ENCODE measurements at regions not wholly inside any gene's neighbourhood (a gene's known extent, or its start where the extent isn't known, plus 50 kb on each side); places are given as distances from the start of the nearest gene placed in this dataset.
"Not testable (repeated sequence)": the region's sequence is repeated elsewhere in the genome, so short reads cannot be mapped to it uniquely, and the experiment has no call there.

DNA sequence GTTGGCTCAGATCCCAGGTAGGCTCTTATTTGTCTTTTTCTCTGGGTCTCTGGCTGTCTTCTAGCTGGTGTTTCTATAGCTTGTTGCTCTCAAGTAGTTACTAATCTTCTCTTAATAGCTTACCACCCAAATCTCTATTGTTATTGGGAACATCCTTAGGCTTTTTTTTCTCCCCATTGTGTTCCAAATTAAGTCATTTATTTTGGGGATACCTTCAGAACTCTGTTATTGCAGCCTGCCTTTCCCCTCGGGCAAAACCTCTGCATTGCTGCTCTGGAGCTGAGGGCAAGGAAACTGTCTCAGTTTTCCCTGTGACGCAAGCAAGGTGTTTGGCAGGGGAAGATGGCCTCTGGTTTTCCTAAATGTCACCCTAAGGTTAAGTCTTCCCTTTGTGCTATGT, 113.3 kb upstream of the XIST start:
- Histone ChIP-seq H3K9me3 (replicated peaks in 1 of 11) (peaks cover 0 to 13% (median 0%) of the 10 kb centered on the region in 11 experiments; a peak in 6 of 22 replicates), H3K4me1 (no peaks in the 10 kb centered on the region), H3K4me2 (no peak overlapping the region), H3K4me3 (no peak overlapping the region), H4K20me1 (peaks cover 47 to 97% (median 71%) of the 10 kb centered on the region in 11 experiments), H3K36me3 (peaks cover 60 to 96% (median 84%) of the 10 kb centered on the region in 11 experiments), H3K9ac (no peak overlapping the region), H3K27me3 (no peaks in the 10 kb centered on the region), H3K27ac (no peak overlapping the region)
- no peak for TF ChIP-seq Cebpa-rat (IDR thresholded peaks at IDR 0.05)

- Histone ChIP-seq H3K27me3 (no peaks in the 10 kb centered on the region), H3K4me1 (peaks cover 0 to 5% (median 0%) of the 10 kb centered on the region in 10 experiments; a peak in 1 of 20 replicates), H3K4me2 (no peak overlapping the region), H3K36me3 (peaks cover 58 to 96% (median 83%) of the 10 kb centered on the region in 11 experiments), H4K20me1 (peaks cover 58 to 98% (median 83%) of the 10 kb centered on the region in 11 experiments), H3K9ac (no peak overlapping the region), H3K27ac (no peak overlapping the region), H3K4me3 (no peak overlapping the region), H3K9me3 (replicated peaks in 1 of 11) (peaks cover 0 to 10% (median 0%) of the 10 kb centered on the region in 11 experiments; a peak in 5 of 22 replicates)
- TF ChIP-seq Cebpa-rat (IDR thresholded peaks at IDR 0.05) = no peak
Observed at GRCh38 chrX:73964579-73964978, 112.1 kb upstream of the XIST start.

DNA sequence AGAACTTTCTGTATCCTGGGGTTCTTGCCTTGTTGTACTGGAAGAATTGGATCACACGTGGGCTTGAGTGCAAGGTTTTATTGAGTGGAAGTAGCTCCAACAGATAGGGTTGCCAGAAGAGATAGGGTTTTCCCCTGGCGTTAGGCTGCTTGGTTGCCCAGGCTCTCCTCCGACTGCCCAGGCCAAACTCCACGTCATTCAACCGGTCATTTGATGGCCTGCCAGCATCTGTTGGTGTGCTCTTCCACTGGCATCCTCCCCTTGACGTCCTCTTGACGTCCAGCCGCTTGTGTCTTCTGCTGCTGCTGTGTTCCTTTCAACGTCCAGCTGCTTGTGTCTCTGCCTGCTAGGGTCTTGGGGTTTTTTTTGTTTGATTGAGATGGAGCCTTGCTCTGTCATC, 111.2 kb upstream of the XIST start:
- H3K9ac ChIP-seq = no peak overlapping the region
- no peak overlapping the region for H3K27ac ChIP-seq
- peaks cover 54 to 96% (median 80%) of the 10 kb centered on the region in 11 experiments for H3K36me3 ChIP-seq
- 0 out of 22 replicates have a peak, but pooled peaks cover 0 to 7% (median 0%) of the 10 kb centered on the region in 11 experiments for H3K9me3 ChIP-seq (replicated peaks in 1 of 11)
- H4K20me1 ChIP-seq = peaks cover 63 to 99% (median 84%) of the 10 kb centered on the region in 11 experiments
- peaks cover 0 to 5% (median 0%) of the 10 kb centered on the region in 10 experiments; a peak in 1 of 20 replicates for H3K4me1 ChIP-seq
- no peaks in the 10 kb centered on the region for H3K27me3 ChIP-seq
- H3K4me2 ChIP-seq = no peak overlapping the region
- TF ChIP-seq Cebpa-rat (IDR thresholded peaks at IDR 0.05) = no peak
- no peak overlapping the region for H3K4me3 ChIP-seq

- peaks cover 57 to 96% (median 79%) of the 10 kb centered on the region in 11 experiments for H3K36me3 ChIP-seq
- no peak for TF ChIP-seq Cebpa-rat (IDR thresholded peaks at IDR 0.05)
- no peak overlapping the region for H3K4me2 ChIP-seq
- H3K4me1 ChIP-seq = peaks cover 0 to 5% (median 0%) of the 10 kb centered on the region in 10 experiments; a peak in 1 of 20 replicates
- no peak overlapping the region for H3K27ac ChIP-seq
- peaks cover 63 to 100% (median 89%) of the 10 kb centered on the region in 11 experiments for H4K20me1 ChIP-seq
- no peaks in the 10 kb centered on the region for H3K27me3 ChIP-seq
- H3K4me3 ChIP-seq = no peak overlapping the region
- 0 out of 22 replicates have a peak, but pooled peaks cover 0 to 7% (median 0%) of the 10 kb centered on the region in 11 experiments for H3K9me3 ChIP-seq (replicated peaks in 1 of 11)
- H3K9ac ChIP-seq = no peak overlapping the region
Observed at GRCh38 chrX:73962948-73963347, 110.4 kb upstream of the XIST start.

DNA sequence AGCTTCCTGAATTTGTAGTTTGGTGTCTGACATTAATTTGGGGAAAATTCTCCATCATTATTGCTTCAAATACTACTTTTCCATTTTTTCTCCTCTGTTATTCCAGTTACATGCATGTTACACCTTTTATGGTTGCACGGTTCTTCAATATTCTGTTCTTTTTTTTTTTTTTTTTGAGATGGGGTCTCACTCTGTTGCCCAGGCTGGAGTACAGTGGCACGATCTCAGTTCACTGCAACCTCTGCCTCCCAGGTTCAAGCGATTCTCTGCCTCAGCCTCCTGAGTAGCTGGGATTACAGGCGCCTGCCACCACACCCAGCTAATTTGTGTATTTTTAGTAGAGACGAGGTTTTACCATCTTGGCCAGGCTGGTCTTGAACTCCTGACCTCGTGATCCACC, 109.4 kb upstream of the XIST start:
- H3K9me3 ChIP-seq (replicated peaks in 1 of 11); H3K27me3 ChIP-seq; H3K9ac ChIP-seq; H3K27ac ChIP-seq; H3K4me1 ChIP-seq; H3K4me3 ChIP-seq; H3K4me2 ChIP-seq: not testable (repeated sequence)
- peaks cover 64 to 100% (median 97%) of the 10 kb centered on the region in 11 experiments for H4K20me1 ChIP-seq
- peaks cover 57 to 96% (median 78%) of the 10 kb centered on the region in 11 experiments for H3K36me3 ChIP-seq

GRCh38 chrX:73944563-73944908, 92.0 kb upstream of the XIST start:
- peak overlapping the region; percentile 83 to 98 (median 95) for H3K27ac ChIP-seq
- H4K20me1 ChIP-seq = peaks cover 0 to 10% (median 0%) of the 10 kb centered on the region in 11 experiments; a peak in 6 of 22 replicates
- TF ChIP-seq Cebpa-rat (IDR thresholded peaks at IDR 0.05) = no peak
- peaks cover 0 to 8% (median 0%) of the 10 kb centered on the region in 11 experiments; a peak in 3 of 22 replicates for H3K9me3 ChIP-seq (replicated peaks in 1 of 11)
- no peaks in the 10 kb centered on the region for H3K27me3 ChIP-seq
- H3K4me1 ChIP-seq = peaks cover 14 to 26% (median 21%) of the 10 kb centered on the region in 10 experiments
- peaks cover 34 to 40% (median 37%) of the 10 kb centered on the region in 11 experiments for H3K36me3 ChIP-seq
- peak overlapping the region; percentile 87 to 98 (median 95) for H3K9ac ChIP-seq
- peak overlapping the region; percentile 64 to 95 (median 81) for H3K4me3 ChIP-seq
- H3K4me2 ChIP-seq = peak overlapping the region; percentile 55 to 91 (median 78)

- Histone ChIP-seq H3K4me3 (peak overlapping the region; percentile 64 to 95 (median 81)), H3K4me2 (peak overlapping the region; percentile 69 to 91 (median 80)), H3K4me1 (peaks cover 14 to 26% (median 21%) of the 10 kb centered on the region in 10 experiments), H3K36me3 (peaks cover 28 to 34% (median 31%) of the 10 kb centered on the region in 11 experiments), H3K9me3 (replicated peaks in 1 of 11) (peaks cover 0 to 8% (median 0%) of the 10 kb centered on the region in 11 experiments; a peak in 3 of 22 replicates), H4K20me1 (peaks cover 0 to 4% (median 0%) of the 10 kb centered on the region in 11 experiments; a peak in 4 of 22 replicates), H3K27me3 (no peaks in the 10 kb centered on the region), H3K27ac (peak overlapping the region; percentile 83 to 98 (median 95)), H3K9ac (peak overlapping the region; percentile 87 to 98 (median 95))
- TF ChIP-seq Cebpa-rat (IDR thresholded peaks at IDR 0.05) = peak in 6 of 11 experiments; percentile 27 to 58 (median 42); a peak in 6 of 22 replicates
Observed at GRCh38 chrX:73943693-73944562, 91.4 kb upstream of the XIST start.

DNA sequence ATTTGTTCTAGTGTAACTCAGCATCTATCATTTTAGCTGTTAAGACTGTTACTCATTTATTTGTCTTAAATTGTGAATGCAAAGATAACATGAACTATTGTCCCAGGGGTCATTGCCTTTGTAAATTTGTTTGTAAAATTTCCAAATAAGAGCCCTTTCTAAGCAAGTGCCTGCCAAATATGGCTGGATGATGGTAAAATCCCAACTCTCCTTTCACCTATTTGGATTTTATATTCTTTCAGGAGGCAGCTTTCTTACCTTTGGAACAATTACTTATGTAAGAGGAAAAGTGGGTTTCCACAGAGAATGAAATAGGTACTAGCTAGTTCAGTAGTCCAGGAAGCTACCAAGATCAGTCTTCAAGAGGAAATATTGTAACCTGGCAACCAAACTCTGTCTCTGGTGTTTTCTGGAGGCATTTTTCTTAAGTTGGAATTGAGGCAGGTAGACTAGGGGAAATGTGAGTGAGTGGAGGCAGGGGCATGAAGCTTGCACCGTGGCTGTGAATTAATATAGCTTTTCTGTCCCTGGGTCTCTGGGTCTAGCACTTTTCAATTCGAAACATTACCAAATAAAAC, 88.5 kb upstream of the XIST start:
- Histone ChIP-seq H3K4me2 (no peak overlapping the region), H4K20me1 (no peaks in the 10 kb centered on the region), H3K27ac (no peak overlapping the region), H3K9ac (no peak overlapping the region), H3K4me3 (no peak overlapping the region), H3K9me3 (replicated peaks in 1 of 11) (peaks cover 0 to under 1% (median 0%) of the 10 kb centered on the region in 11 experiments; a peak in 3 of 22 replicates), H3K27me3 (no peaks in the 10 kb centered on the region), H3K36me3 (peaks cover under 1 to 6% (median 4%) of the 10 kb centered on the region in 11 experiments; a peak in 18 of 22 replicates), H3K4me1 (peaks cover 6 to 19% (median 16%) of the 10 kb centered on the region in 10 experiments)
- TF ChIP-seq Cebpa-rat (IDR thresholded peaks at IDR 0.05) = no peak

GRCh38 chrX:73937843-73938242, 85.3 kb upstream of the XIST start:
- peak in 8 of 11 experiments; percentile 14 to 86 (median 59); a peak in 10 of 22 replicates for TF ChIP-seq Cebpa-rat (IDR thresholded peaks at IDR 0.05)
- H3K4me2 ChIP-seq; H3K4me3 ChIP-seq; H4K20me1 ChIP-seq; H3K27ac ChIP-seq; H3K9ac ChIP-seq; H3K4me1 ChIP-seq; H3K36me3 ChIP-seq; H3K27me3 ChIP-seq; H3K9me3 ChIP-seq (replicated peaks in 1 of 11): not testable (repeated sequence)

Data from BLaER1 treated with 17β-estradiol and CSF1 and Interleukin-3, amounts not matched to agents 10 nM and 100 nM (cell line).